Muscle of back (tissue), 3 donors: ENCODE measurements at regions not wholly inside any gene's neighbourhood (a gene's known extent, or its start where the extent isn't known, plus 50 kb on each side); places are given as distances from the start of the nearest gene placed in this dataset.
A peak's percentile ranks its signal among the peaks of the same experiment; 100 is the strongest.

Experiments used
- DNase-seq, 3 donors: peaks; one replicate each; pipeline versions ENCODE4 v3.0.0 to v3.0.0-alpha.2; 2013

DNA sequence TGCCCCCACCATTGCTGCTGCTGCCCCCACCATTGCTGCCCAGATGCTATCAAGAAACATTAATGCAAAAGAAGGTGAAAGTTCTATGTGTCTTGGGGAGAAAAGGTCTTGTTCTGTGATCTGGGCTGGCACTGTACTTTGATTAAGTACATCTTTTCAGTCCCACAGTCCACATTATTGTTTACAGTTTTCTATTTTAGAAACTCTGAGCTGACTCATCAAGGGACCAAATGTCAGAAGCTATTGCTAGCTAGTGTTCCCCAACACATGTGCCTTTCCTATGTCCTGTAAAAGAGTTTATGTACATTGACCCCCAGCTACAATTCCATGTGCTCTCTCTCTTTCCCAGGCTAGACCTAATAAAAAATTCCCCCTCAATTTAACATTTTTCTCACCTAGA lies 264.7 kb upstream of the NECTIN3 start:
- no peak for DNase-seq

DNA sequence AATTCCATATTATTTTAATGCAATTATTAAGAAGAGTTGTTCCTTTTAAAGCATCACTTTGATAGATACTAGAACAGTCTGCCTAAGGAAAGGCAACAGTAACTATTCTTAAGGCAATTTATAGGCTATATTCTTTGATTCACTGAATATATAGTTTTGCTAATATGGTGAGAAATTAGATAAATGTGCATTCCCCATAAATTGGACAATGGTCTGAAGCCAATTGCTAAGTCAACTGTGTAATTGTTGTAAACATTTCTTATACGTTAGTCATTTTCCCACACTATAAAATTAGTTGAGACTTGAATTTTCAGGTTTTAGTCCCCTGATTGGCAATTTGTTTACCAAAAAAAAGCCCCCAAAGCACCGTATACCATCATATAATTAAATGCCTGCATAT lies 263.0 kb upstream of the NECTIN3 start:
- DNase-seq = peak in 1 of 3 donors; percentile 2

DNA sequence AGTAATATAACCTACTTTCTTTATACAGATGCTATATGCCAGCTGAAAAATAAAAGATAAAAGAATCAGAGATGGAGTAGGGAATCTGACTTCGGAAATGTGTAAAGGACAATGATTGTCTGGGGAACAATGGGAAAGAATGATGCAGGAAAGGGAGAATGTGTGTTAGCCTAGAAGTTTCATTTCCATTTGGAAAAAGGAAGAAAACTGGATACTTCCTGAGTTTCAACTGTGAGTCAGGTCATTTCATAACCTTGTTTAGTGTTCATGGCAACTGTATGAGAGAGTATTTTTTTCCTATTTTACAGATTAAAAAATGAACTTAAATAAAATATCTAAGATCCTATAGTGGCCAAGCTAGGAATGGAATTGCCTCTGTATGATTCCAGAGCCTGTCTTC lies 261.3 kb upstream of the NECTIN3 start:
- DNase-seq = no peak

DNA sequence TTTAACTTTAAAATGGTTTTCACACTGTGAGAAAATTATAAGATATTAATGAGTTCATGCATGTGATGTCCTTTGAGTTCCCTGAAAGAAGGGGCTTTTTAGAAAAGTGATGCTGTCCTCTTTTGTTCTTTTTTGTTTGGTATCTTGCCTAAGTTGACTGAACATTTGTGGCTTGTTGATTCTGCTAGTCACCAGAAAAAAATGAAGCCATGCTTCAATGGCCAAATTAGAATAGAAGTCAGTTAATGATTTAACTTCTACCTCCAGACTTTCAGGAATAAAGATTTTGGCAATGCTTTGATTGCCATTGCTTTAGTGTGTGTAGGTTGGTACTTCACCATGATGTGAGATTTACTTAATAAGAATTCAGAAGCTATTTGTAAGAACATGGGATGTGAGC lies 260.6 kb upstream of the NECTIN3 start:
- no peak for DNase-seq

DNA sequence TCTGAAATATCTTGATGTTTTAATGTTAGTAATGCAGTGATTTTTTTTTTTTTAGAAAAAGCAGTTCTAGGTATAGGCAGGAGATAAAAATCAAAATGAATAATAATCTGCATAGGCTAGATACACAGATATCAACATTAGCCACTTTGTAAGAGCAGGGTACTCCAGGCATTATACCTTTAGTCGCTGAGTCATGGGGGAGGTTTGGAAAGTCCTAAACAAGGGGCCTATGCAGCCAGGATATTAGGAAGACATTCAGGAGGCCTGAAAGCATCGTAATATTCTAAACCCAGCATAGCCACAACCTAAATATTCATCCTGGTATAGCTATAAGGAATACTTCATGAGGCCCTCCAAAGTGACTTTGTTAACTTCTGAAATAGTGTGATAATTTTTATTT lies 258.1 kb upstream of the NECTIN3 start:
- no peak for DNase-seq

DNA sequence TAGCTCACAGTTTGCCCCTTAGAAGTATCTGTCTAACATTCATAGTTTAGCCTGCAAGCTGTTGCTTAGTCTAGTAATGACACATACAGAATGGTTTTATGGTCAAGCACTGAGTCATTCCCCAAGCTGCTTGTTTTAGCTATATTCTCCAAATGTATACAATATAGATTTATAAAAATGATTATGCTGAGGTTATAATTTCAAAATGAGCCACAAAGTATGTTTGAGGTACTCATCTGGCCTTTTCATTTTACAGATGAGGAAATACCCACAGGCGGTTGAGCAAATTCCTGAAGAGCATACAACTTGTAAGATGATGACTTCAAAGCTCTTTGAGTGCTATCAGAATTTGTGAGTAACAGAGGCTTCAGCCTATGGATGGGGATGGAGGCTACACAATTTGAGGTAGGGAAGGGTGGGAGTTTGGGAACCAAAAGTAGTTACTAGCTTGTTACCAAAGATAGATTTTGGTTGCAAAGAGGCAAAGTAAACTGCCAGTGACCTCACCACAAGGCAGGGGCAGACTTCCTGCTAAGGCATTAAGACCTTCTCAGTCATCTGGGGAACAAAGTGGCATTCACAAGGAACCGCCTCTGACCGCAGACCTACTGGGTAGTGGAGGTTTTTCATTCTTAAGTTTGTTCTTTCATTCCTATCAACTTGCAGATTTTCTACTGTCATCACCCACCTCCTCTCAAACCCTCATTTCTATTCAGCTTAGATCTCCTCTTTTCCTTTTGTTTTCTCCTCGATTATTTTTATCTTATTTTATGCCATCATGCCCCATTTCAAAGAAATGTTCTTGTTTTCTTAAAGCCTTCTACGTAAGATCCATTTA lies 257.2 kb upstream of the NECTIN3 start:
- DNase-seq = peak in 1 of 3 donors; percentile 78

DNA sequence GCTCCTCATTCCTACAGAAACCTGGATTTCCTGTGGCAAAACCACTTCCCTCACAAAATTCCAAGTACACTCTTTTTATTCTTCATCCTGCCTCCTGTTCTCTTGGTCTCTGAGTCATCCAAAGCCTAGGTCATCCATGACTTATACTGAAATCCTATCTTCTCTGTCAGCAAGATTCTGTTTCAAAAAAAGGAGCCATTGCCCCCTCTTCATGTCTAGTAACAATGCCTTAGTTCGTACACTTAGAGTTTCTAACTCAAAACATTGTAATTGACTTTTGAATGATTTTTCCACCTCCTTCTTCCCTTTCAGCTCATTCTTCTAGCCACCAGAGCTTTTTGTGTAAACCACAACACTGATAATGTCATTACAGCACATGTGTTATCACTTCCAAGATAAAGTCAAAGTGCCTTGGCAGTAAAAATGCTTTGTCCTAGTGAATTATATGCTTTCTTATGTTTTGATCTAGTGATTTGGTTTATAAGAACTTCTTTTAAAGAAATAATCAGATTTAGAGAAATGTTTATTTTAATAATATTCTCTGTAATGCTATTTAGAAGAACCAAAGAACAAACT lies 256.5 kb upstream of the NECTIN3 start:
- DNase-seq = peak in 1 of 3 donors; percentile 67

DNA sequence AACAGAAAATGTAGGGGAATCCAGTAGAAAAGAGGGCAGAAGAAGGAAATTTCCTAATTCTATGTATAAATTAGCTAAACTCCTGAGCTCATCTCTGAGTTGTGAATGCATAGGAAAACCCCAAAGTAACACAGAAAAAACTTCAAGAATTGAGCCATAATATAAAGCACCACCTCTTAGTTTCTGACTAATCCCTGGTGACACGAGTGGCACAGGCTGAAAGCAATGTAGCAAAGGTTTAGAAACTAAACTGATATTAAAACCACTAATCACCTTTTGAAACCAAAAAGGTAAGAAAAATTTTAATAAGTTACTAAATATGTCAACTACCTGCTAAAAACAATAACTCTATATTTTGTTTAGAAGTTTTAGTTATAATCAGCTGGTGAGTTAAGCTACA lies 255.6 kb upstream of the NECTIN3 start:
- no peak for DNase-seq

DNA sequence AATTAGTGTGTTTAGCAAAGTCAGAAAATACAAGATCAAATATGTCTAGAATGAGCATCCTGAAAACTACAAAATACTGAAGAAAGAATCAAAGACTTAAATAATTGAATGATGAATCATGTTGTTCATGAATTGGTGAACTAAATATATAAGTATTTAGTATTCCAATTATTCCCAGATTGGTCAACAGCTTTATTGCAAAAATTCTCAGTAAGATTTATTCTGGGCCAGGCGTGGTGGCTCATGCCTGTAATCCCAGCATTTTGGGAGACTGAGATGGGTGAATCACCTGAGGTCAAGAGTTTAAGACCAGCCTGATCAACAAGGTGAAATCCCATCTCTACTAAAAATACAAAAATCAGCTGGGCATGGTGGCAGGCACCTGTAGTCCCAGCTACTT lies 250.0 kb upstream of the NECTIN3 start:
- DNase-seq = no peak

DNA sequence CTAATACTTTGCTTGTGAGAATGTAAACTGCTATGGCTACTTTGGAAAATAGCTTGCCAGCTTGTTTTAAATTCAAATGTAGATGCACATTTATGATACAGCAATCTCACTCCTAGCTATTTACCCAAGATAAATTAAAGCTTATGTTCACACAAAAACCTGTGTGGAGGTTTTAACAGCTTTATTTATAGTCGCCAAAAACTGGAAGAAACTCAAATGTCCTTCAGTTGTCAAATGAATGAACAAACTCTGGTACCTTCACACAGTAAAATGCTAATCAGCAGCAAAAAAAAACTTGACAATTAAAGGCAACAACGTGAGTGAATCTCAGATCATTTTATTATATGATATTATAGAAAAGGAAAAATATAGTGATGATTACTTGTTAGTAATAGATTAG lies 248.6 kb upstream of the NECTIN3 start:
- no peak for DNase-seq

DNA sequence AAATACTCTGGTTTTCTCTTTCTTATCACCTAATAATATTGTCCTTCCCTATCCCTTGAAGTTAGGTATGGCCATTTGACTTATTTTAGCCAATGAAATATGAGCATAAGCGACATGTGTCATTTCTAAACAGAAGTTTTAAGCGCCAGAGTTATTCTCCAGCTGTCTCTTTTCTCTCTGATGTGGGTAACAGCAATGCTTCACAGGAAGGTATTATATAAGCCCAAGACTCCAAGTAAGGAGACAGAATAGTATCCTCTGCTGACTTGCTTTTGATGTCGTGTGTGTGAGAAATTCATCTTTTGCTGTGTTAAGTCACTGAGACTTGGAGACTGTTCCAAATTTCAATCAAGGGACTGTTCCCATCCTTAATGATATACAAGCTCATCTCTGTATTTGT lies 224.6 kb upstream of the NECTIN3 start:
- DNase-seq = peak in 1 of 3 donors; percentile 14

DNA sequence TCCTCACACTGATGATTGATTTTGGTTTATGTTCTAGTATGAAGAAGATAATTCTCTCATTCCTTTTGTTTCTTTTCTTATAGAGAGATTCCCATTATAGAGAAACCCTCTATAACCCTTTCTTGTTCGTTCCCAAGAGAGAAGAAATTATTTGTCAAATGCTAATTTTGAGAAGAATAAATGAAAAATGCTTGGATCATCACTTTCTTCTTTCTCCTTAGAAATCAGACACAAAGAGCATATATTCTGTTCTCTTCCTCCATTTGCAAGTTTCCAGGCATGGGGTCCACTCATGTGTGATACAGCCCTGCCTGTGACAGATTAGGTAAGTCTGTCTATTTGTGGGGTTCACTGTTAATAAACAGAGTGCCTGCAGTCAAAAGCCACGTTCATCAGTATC lies 222.6 kb upstream of the NECTIN3 start:
- no peak for DNase-seq

DNA sequence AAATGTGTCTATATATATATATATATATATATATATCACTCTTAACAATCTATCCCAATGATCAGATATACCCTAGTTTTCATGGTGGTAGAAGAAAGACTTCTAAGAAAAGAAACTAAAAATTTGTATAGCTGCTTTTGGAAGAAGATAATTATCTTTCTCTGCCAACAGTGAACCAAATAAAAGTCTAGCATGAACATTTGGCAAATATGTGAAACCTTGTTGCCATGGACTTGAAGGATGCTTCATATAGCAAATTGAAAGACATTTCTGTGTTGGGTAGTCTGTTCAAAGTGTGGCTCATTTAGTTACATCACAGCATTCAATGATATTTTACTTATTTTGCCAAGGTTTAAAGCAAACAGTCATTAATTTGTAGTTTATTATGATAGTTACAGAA lies 219.9 kb upstream of the NECTIN3 start:
- DNase-seq = no peak

DNA sequence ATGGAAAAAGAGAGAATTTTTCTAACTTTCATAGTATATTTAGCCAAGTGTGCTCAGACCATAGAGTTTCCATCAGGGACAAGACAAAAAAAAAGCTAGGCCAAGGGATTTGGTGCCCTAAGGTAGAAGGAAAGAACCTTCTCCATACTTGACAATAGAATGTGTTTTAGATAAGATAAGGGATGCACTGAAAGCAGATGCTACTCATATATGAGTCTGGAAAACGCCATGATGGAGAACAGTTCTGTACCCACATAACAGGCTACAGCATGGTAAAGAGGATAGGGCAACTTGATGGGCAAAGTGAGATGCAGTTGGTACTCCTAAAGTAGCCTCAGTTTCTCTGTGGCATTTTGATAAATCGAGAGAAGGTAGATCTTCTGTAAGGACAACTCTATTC lies 216.4 kb upstream of the NECTIN3 start:
- no peak for DNase-seq

DNA sequence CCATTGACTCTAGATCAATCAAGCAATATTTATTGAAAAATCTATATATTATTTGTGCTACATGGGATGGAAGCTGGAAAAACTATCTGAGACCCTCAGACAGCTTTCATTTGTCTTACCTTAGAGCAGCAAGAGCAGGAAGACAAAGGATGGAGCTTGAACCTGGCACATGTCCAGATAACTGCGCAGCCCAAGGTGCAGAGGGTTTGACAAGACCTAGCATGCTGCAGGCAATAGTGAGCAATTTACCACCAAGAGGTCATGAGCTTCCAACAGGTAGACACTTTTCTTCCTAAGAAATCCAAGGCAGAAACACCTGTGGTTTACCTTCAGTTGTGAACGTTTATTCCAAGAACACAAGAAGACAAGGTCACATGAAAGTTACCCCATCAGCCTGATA lies 214.7 kb upstream of the NECTIN3 start:
- DNase-seq = no peak

DNA sequence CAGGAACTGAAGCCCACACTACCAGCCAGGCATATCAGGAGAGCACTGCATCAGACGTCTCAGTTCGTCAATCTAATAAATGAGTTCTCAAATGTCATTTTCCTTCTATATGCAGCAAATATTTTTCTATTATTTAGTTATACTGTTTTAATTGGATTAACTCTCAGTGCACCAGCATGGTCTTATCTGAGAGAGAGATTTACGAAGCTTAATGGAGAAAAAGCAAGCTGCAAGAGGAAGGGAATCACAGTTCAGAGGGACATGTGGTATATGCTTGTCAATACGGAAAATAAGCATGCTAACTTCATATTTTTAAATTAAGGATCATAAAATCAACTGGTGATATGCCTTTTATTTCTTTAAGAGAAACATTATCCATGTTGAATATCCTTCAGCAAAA lies 213.1 kb upstream of the NECTIN3 start:
- DNase-seq = no peak

DNA sequence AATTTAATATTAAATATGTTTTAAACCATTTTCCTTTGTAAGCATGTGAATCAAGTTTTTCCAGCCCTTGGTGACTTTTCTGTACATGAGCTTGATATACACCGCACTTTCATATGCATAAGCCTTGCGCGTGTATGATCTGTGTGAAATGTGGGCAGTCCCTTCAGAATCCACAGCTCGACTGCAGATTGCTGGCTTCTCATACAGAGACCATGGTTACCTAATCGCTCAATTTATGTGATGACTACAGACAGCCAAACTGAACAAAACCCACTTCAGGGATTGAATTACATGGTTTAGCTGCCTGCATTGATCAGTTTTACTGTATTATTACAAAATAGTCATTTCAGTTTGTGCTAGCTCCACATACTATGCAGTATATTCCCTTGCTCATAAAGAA lies 212.3 kb upstream of the NECTIN3 start:
- no peak for DNase-seq

DNA sequence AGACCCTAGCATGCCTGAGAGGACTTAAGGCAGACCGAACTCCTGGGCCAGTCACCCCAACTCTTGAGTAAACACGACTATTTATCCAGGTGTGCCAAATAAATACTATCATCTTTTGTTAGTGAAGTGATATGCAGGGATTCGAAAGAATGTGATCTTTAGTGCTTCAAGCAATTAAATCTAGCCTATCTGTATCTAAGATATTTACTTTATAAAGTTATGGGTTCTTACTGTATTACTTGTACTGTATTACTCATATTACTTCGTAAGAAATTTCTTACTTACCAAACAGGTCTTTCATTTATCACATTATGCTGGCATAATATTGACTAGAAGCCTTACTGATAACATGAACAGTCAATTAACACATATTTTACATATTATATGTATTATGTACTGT lies 211.6 kb upstream of the NECTIN3 start:
- no peak for DNase-seq

DNA sequence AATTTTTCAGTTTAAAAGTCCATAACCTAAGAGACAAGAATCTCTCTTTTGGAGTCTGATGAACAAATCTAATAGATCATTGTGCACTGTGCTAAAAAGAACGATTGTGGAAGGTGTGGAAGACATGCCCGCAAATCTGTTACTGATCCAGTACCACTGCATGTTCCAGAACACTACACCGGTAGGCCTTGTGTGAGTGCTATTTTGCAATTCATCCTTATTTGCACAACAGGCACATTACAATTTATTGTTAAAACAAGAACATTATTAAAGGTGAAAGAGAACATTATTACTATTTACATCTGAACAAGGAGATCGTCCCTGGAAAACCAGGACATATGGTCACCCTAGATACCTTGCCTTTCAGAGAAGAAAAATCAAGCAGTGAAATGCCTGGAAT lies 205.7 kb upstream of the NECTIN3 start:
- no peak for DNase-seq

DNA sequence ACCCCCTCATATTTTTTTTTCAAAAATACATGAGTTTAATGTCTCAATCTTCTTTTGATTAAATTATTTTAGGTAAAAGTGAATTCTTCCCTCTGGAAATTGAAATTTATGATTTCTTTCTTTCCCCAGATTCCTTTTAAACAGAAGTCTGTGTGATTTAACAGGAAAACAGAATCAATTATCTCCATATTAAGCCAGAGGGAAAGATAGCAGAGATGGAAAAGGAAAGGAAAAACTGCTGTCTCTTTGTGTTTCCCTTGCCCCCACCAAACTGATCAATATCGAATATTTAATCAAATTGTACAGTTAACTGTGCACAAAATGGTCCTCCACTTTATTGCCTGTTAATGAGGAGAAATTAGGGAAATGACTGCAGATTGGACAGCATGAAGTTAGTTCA lies 203.5 kb upstream of the NECTIN3 start:
- DNase-seq = no peak

DNA sequence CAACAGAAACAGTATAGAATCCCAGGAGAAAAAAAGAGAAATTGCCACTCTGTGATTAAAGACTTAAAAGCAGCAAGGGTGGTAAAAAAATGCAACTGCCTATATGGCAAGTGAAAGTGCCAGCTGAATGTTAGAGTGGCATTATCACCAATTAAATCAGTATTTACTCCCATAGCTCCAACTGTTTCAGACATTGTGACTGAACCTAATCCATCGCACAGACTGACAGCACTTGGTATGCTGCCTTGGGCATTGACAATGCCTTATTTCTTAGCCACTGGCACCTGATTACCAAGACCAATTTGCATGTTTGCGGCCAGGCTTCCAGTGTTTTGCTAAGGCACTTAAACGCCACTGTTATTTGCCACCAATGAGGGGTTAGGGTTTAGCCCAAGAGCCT lies 201.9 kb upstream of the NECTIN3 start:
- no peak for DNase-seq

DNA sequence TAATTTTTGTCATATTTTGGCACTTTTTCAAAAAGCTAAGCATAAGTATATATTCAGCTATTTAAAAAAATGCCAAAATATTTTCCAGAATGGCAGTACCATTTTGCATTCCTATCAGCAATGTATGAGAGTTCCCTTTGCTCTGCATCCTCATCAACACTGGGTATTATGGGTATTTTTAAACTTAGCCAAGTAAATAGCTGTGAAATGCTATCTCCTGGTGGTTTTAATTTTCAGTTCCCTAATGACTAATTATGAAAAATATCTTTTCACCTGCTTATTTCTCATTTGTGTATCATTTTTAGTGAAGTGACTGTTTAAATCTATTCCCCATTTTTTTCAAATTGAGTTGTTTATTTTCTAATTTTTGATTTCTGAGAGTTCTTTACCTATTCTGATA lies 199.7 kb upstream of the NECTIN3 start:
- no peak for DNase-seq

DNA sequence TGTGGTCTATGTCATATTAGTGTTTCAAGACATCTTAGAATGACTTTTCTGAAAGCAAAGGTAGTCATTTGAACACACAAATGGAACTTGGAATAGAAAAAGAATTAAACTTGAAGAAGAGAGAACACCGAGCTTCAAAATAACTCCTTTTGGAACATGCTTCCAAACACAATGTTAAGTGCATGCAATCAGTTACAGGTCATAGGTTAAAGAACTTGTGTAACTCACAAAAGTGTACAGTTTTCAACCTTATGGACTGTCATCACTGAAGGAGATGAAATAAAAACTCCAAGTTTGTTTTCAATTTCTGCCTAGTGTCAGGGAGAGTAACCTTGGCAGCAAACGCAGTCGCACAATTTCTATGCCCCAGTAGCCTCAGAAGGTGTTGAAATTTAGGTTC lies 192.9 kb upstream of the NECTIN3 start:
- DNase-seq = no peak

DNA sequence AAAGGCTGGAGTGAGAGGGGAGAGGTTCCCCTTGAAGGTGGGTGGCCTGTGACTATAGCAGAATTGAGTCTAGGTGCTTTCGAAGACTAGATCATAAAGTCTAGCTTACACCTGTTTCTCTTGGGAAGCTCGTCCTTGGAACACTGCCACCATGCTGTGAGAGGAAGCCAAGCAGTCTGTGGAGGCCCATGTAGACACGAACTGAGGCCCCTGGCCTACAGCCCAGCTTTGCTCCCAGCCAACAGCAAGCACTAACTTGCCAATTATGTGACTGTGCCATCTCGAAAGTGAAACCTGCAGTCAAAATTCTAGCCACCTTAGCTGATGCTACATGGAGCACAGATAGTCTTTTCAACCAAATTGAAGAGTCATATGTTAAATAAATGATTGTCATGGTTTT lies 190.5 kb upstream of the NECTIN3 start:
- peak; percentile 28 to 47 (median 40) for DNase-seq
